ENCODE measurements at regions not wholly inside any gene's neighbourhood (a gene's known extent, or its start where the extent isn't known, plus 50 kb on each side); places are given as distances from the start of the nearest gene placed in this dataset.

GRCh38 chr4:186943411-186943810, 219.8 kb upstream of the FAT1 start:
- DNase-seq (ENCODE audit: extremely low spot score in 2 of 2): no peak
- H3K36me3 ChIP-seq: no peaks in the 10 kb centered on the region
- H3K4me1 ChIP-seq: peaks cover 10% of the 10 kb centered on the region
- no peaks in the 10 kb centered on the region for H3K27me3 ChIP-seq
- intact Hi-C loops (cut with DNase I): no loop called here
- no peak overlapping the region for H3K4me3 ChIP-seq
- H3K9me3 ChIP-seq: no peaks in the 10 kb centered on the region
- no peak overlapping the region for H3K27ac ChIP-seq
- TF ChIP-seq POLR2AphosphoS5 (IDR thresholded peaks at IDR 0.05; ENCODE audit: insufficient read depth in 1 of 2, low read depth in 1 of 2) (no peak), POLR2A (IDR thresholded peaks at IDR 0.05) (no peak)
- TF ChIP-seq, protein P1, sequence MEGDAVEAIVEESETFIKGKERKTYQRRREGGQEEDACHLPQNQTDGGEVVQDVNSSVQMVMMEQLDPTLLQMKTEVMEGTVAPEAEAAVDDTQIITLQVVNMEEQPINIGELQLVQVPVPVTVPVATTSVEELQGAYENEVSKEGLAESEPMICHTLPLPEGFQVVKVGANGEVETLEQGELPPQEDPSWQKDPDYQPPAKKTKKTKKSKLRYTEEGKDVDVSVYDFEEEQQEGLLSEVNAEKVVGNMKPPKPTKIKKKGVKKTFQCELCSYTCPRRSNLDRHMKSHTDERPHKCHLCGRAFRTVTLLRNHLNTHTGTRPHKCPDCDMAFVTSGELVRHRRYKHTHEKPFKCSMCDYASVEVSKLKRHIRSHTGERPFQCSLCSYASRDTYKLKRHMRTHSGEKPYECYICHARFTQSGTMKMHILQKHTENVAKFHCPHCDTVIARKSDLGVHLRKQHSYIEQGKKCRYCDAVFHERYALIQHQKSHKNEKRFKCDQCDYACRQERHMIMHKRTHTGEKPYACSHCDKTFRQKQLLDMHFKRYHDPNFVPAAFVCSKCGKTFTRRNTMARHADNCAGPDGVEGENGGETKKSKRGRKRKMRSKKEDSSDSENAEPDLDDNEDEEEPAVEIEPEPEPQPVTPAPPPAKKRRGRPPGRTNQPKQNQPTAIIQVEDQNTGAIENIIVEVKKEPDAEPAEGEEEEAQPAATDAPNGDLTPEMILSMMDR (IDR thresholded peaks at IDR 0.05): no peak

DNA sequence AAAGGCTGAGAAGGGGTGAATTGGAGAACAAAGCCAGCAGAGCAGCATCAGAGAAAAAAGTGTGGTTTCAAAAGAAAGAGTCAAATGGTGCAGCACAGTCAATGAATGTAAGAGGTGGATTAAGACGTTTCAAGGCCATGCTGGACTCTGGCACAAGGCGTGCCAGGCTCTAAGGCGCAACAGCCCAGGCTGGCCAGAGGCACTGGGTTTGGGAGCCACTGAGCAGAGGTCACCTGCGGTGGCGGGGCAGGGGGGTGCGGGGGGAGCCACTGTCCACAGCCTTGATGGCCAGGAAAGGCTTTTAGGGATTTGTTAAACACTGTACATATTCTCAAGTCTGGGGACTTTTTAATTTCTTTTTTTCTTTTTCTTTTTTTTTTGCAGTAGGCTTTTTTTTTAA, 222.5 kb upstream of the FAT1 start:
- H3K4me3 ChIP-seq: no peak overlapping the region
- peaks cover 10% of the 10 kb centered on the region for H3K4me1 ChIP-seq
- no peak overlapping the region for H3K27ac ChIP-seq
- no peaks in the 10 kb centered on the region for H3K27me3 ChIP-seq
- intact Hi-C loops (cut with DNase I): no loop called here
- no peak for DNase-seq (ENCODE audit: extremely low spot score in 2 of 2)
- H3K9me3 ChIP-seq: no peaks in the 10 kb centered on the region
- no peaks in the 10 kb centered on the region for H3K36me3 ChIP-seq
- TF ChIP-seq POLR2AphosphoS5 (IDR thresholded peaks at IDR 0.05; ENCODE audit: insufficient read depth in 1 of 2, low read depth in 1 of 2): no peak
- no peak for TF ChIP-seq POLR2A (IDR thresholded peaks at IDR 0.05)
- TF ChIP-seq, protein P1 (IDR thresholded peaks at IDR 0.05): no peak

DNA sequence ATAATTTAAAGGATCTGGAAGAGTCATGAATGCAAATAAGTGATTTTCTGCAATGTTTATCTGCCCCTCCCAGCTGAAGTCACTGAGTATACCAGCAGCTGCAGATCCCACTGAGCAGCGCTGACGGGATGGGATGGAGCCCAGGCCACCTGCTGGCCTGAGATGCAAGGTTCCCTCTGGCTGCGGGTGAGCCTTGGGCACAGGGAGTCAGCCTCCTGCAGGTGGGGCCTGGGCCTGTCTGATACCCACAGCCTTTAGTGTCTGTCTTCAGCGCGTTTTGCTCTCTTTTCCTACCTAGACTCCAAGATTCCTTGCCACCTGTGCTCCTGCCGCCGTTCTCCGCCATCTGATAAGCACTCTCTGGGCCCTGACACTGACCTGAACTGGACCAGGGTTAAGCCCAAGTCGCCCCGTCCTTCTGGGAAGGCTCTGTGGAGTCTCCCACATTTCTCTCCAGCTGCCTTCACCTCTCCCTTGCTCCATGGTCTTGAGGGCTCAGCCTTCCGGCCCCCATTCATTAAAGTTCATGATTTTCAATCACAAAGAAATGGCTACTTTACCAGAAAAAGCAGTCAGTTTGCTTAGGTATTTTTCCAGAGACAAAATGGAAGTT, 223.1 kb upstream of the FAT1 start:
- H3K27ac ChIP-seq: no peak overlapping the region
- H3K4me1 ChIP-seq: peaks cover 10% of the 10 kb centered on the region
- no peak for DNase-seq (ENCODE audit: extremely low spot score in 2 of 2)
- no peaks in the 10 kb centered on the region for H3K36me3 ChIP-seq
- no peaks in the 10 kb centered on the region for H3K27me3 ChIP-seq
- TF ChIP-seq, protein P1 (IDR thresholded peaks at IDR 0.05): no peak
- TF ChIP-seq POLR2A (IDR thresholded peaks at IDR 0.05) (no peak), POLR2AphosphoS5 (IDR thresholded peaks at IDR 0.05; ENCODE audit: insufficient read depth in 1 of 2, low read depth in 1 of 2) (no peak)
- no peak overlapping the region for H3K4me3 ChIP-seq
- intact Hi-C loops (cut with DNase I): no loop called here
- H3K9me3 ChIP-seq: no peaks in the 10 kb centered on the region

DNA sequence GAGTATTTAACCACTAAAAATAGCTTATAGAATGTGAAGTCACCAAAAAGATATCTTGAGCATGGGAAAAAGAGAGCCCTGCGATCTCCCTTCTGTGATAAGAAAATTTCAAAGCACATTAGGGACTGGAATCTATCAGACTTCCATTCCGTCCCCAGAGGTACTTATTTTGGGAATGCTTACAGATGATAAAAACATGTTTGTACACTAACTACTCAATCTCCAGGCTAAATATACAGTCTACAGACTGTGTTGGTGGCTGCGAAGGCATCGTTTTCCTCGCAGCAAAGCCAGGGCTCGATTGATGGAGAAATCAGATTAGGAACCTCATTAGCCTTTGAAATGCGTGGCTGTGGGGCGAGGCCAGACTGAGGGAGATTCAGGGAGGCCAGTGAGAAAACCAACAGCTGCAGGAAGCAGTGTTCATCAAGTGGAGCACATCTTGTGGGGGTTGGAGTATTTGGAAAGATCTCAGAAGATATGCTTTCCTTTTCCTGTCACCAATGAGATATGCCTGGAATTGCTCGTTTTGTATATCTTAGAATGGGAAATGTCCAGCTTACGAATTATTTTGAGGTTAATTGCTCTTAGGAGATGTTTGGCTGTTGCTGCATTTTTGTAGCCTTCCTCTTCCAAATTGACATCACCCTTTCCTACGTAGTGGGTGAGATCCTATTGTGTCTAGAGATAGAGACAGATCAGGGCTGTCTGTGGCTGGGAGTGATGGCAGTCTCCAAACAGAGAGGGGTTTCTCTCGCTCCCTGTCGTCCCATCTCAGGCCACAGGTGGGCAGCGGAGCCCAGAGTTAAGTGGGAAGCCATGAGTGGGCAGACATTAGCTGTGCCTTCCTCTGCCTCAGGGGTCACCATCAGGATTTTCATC, 224.9 kb upstream of the FAT1 start:
- no peak overlapping the region for H3K4me3 ChIP-seq
- DNase-seq (ENCODE audit: extremely low spot score in 2 of 2): no peak
- no peaks in the 10 kb centered on the region for H3K36me3 ChIP-seq
- intact Hi-C loops (cut with DNase I): no loop called here
- H3K4me1 ChIP-seq: no peaks in the 10 kb centered on the region
- TF ChIP-seq POLR2AphosphoS5 (IDR thresholded peaks at IDR 0.05; ENCODE audit: insufficient read depth in 1 of 2, low read depth in 1 of 2): no peak
- TF ChIP-seq, protein P1 (IDR thresholded peaks at IDR 0.05): no peak
- H3K9me3 ChIP-seq: no peaks in the 10 kb centered on the region
- no peak overlapping the region for H3K27ac ChIP-seq
- H3K27me3 ChIP-seq: no peaks in the 10 kb centered on the region

- H3K27ac ChIP-seq: no peak overlapping the region
- TF ChIP-seq POLR2A (IDR thresholded peaks at IDR 0.05) (no peak), POLR2AphosphoS5 (IDR thresholded peaks at IDR 0.05; ENCODE audit: insufficient read depth in 1 of 2, low read depth in 1 of 2) (no peak)
- TF ChIP-seq, protein P1 (IDR thresholded peaks at IDR 0.05): no peak
- no peaks in the 10 kb centered on the region for H3K36me3 ChIP-seq
- intact Hi-C loops (cut with DNase I): no loop called here
- no peaks in the 10 kb centered on the region for H3K4me1 ChIP-seq
- H3K4me3 ChIP-seq: no peak overlapping the region
- no peaks in the 10 kb centered on the region for H3K9me3 ChIP-seq
- DNase-seq (ENCODE audit: extremely low spot score in 2 of 2): no peak
- no peaks in the 10 kb centered on the region for H3K27me3 ChIP-seq
These were observed 226.2 kb upstream of the FAT1 start for GRCh38 chr4:186949847-186950246.
